SU-DHL-6 (cell line): ENCODE measurements at regions not wholly inside any gene's neighbourhood (a gene's known extent, or its start where the extent isn't known, plus 50 kb on each side); places are given as distances from the start of the nearest gene placed in this dataset.

Source experiments
- H2AFZ ChIP-seq: fragments of 200-600 bp; sonication (generic); 2 replicates; pipeline ENCODE4 v1.6.1; 2014; ENCODE audit warnings: low read depth, mild to moderate bottlenecking, moderate library complexity, mixed read lengths, antibody characterized with exemption, low read length; ENCODE audit not compliant: severe bottlenecking
- H3F3A ChIP-seq: fragments of 200-600 bp; shearing (Covaris generic); 2 replicates; pipeline ENCODE4 v1.6.0; 2016; ENCODE audit warnings: antibody characterized with exemption, mild to moderate bottlenecking; ENCODE audit not compliant: insufficient read depth
- H3K27ac ChIP-seq: fragments of 200-600 bp; sonication (generic); 2 replicates; pipeline ENCODE4 v1.5.1; 2016; ENCODE audit warnings: low read depth, mild to moderate bottlenecking, low read length, moderate library complexity, mixed read lengths
- H3K27me3 ChIP-seq: fragments of 200-600 bp; sonication (generic), shearing (Covaris generic); 2 replicates; pipeline ENCODE4 v1.6.0; 2014; ENCODE audit warnings: mild to moderate bottlenecking, low read length
- H3K36me3 ChIP-seq: fragments of 200-600 bp; sonication (generic); 2 replicates; pipeline ENCODE4 v1.6.1; 2014; ENCODE audit warnings: mild to moderate bottlenecking, low read length, mixed read lengths
- H3K4me2 ChIP-seq: fragments of 300-600, 200-600 bp; shearing (Covaris generic), sonication (generic); 2 replicates; pipeline ENCODE4 v1.6.0; 2014; ENCODE audit warnings: low read length, low read depth, mild to moderate bottlenecking; ENCODE audit not compliant: poor library complexity, severe bottlenecking
- H3K4me3 ChIP-seq: fragments of 200-600 bp; sonication (generic); 2 replicates; pipeline ENCODE4 v1.5.1; 2014; ENCODE audit warnings: antibody characterized with exemption, low read length, mild to moderate bottlenecking, mixed read lengths; ENCODE audit not compliant: insufficient read depth, poor library complexity, severe bottlenecking
- H3K79me2 ChIP-seq: fragments of 200-600 bp; sonication (generic); 2 replicates; pipeline ENCODE4 v1.6.1; 2014; ENCODE audit warnings: mild to moderate bottlenecking, low read length, moderate library complexity; ENCODE audit not compliant: insufficient read depth
- H3K9ac ChIP-seq: fragments of 200-600 bp; sonication (generic); 2 replicates; pipeline ENCODE4 v1.7.0; 2014; ENCODE audit warnings: mild to moderate bottlenecking, low read length
- H3K9me2 ChIP-seq: fragments of 200-600 bp; sonication (generic); replicated peaks from 2 replicates; pipeline ENCODE4 v1.6.1; 2014; ENCODE audit warnings: low read length; ENCODE audit not compliant: insufficient read depth
- H3K9me3 ChIP-seq: fragments of 200-600 bp; sonication (generic); 2 replicates; pipeline ENCODE4 v1.6.1; 2014; ENCODE audit warnings: low read length, mixed read lengths; ENCODE audit not compliant: insufficient read depth
- H4K20me1 ChIP-seq: fragments of 200-600 bp; sonication (generic); 2 replicates; pipeline ENCODE4 v1.6.1; 2014; ENCODE audit warnings: low read depth, mild to moderate bottlenecking, antibody characterized with exemption, low read length, moderate library complexity, mixed read lengths
- EZH2phosphoT487 ChIP-seq: fragments of 200-600 bp; sonication (generic), shearing (Covaris generic); conservative IDR thresholded peaks from 2 replicates; pipeline ENCODE4 v1.6.1; 2018; ENCODE audit warnings: mild to moderate bottlenecking, antibody characterized with exemption, low read length, moderate library complexity, mixed read lengths
- TF ChIP-seq, protein P1 (sequence below): fragments of 200-600 bp; sonication (generic); IDR thresholded peaks from one replicate; pipeline ENCODE4 v1.5.1; 2017; ENCODE audit warnings: antibody characterized with exemption, mild to moderate bottlenecking, low read length, moderate library complexity; ENCODE audit not compliant: insufficient read depth, poor library complexity, severe bottlenecking

DNA sequence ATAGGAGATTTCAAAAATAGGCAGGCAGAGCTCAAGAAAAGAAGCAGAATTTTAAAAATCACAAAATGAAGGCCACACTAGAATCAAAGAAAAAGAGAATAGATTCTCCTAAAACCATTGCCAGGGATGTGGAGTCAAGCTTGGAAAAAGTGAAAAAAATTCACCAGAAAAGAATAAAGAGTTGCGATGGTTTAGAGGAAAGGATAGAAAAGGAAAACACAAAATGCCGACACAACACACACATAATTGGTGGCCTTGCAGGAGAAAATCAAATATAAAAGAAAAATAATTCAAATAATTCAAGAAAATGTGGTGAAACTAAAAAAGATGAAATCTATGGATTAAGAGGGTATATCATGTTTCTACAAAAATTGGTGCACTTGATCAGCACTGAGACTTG is 181.6 kb upstream of the C14orf180 start:
- Histone ChIP-seq H3K27ac (no peak overlapping the region), H3K79me2 (no peaks in the 10 kb centered on the region), H3K9ac (no peak overlapping the region), H3K36me3 (no peaks in the 10 kb centered on the region), H4K20me1 (no peaks in the 10 kb centered on the region), H3F3A (no peaks in the 10 kb centered on the region), H3K4me2 (no peak overlapping the region), H3K27me3 (no peaks in the 10 kb centered on the region), H3K9me3 (no peaks in the 10 kb centered on the region; the same call in 1 of the 2 replicates), H2AFZ (no peak overlapping the region), H3K4me3 (no peak overlapping the region), H3K9me2 (no peaks in the 10 kb centered on the region)
- TF ChIP-seq, protein P1, sequence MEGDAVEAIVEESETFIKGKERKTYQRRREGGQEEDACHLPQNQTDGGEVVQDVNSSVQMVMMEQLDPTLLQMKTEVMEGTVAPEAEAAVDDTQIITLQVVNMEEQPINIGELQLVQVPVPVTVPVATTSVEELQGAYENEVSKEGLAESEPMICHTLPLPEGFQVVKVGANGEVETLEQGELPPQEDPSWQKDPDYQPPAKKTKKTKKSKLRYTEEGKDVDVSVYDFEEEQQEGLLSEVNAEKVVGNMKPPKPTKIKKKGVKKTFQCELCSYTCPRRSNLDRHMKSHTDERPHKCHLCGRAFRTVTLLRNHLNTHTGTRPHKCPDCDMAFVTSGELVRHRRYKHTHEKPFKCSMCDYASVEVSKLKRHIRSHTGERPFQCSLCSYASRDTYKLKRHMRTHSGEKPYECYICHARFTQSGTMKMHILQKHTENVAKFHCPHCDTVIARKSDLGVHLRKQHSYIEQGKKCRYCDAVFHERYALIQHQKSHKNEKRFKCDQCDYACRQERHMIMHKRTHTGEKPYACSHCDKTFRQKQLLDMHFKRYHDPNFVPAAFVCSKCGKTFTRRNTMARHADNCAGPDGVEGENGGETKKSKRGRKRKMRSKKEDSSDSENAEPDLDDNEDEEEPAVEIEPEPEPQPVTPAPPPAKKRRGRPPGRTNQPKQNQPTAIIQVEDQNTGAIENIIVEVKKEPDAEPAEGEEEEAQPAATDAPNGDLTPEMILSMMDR = no peak
- TF ChIP-seq EZH2phosphoT487 = no peak

DNA sequence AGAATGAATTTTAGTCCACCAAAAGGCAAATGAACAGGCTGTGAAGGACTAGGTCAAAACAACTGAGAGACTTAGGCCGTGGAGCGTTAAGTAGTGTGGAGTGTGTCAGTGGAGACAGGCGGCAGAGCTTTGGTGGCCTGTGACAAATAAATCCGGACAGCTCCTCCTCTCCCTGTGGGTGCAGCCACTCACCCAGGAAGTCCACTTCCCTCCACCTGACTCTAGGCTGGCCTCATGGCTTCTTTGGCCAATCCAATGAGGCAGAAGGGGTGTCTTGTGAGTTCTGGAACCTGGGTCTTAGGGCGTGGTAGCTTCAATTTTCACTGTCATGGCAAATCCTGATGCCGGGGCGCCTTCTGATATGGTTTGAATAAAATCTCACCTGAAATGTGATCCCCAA is 180.9 kb upstream of the C14orf180 start:
- Histone ChIP-seq H2AFZ (no peak overlapping the region), H3K4me3 (no peak overlapping the region), H3K36me3 (no peaks in the 10 kb centered on the region), H3K9ac (no peak overlapping the region), H4K20me1 (no peaks in the 10 kb centered on the region), H3K27ac (no peak overlapping the region), H3K27me3 (no peaks in the 10 kb centered on the region), H3K9me2 (no peaks in the 10 kb centered on the region), H3F3A (no peaks in the 10 kb centered on the region), H3K79me2 (no peaks in the 10 kb centered on the region), H3K9me3 (no peaks in the 10 kb centered on the region; the same call in 1 of the 2 replicates), H3K4me2 (no peak overlapping the region)
- TF ChIP-seq EZH2phosphoT487 = no peak
- TF ChIP-seq, protein P1 = no peak

DNA sequence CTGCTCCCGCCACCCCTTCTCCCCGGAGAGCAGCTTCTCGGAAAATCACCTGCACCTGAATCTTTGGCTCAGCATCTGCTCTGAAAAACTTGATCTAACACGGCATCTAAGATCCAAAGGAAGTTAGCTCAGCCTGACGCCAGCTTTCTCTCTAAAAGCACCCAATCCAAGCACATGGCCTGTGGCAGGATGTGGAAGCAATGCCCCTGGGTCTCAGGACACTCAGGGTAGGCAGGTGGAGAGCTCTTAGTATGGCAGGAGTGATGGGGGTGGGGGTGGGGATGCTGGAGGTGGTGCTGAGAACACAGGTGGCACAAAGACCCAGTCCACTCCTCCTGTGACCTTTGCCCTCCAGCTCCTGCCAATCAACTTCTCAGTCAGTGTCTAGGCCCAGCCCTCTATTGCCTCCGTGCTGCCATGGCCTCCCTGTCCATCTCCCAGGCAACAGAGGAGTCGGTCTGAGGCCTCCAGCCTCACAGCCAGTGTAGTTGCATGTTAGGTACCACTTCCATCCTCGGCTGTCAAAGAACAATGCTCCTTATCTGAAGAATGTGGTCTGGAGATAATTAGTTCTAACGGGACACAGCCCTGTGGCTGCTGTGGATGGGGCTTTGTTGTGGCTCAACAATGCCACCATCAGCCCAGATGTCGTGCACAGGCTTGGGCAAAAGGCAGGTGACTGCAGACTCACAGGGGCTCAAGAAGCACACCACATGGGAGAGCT is 180.0 kb upstream of the C14orf180 start:
- no peak overlapping the region for H3K27ac ChIP-seq
- no peaks in the 10 kb centered on the region for H3K36me3 ChIP-seq
- H3K79me2 ChIP-seq = no peaks in the 10 kb centered on the region
- no peak overlapping the region for H3K9ac ChIP-seq
- H3K4me2 ChIP-seq = no peak overlapping the region
- no peaks in the 10 kb centered on the region for H3F3A ChIP-seq
- no peaks in the 10 kb centered on the region for H4K20me1 ChIP-seq
- no peaks in the 10 kb centered on the region; the same call in 1 of the 2 replicates for H3K9me3 ChIP-seq
- no peak overlapping the region for H3K4me3 ChIP-seq
- no peaks in the 10 kb centered on the region for H3K9me2 ChIP-seq
- TF ChIP-seq, protein P1 = no peak
- no peak for TF ChIP-seq EZH2phosphoT487
- H3K27me3 ChIP-seq = no peaks in the 10 kb centered on the region
- H2AFZ ChIP-seq = no peak overlapping the region
